Neural crest cell (in vitro differentiated cells): ENCODE measurements at regions not wholly inside any gene's neighbourhood (a gene's known extent, or its start where the extent isn't known, plus 50 kb on each side); places are given as distances from the start of the nearest gene placed in this dataset.
A peak's percentile ranks its signal among the peaks of the same experiment; 100 is the strongest.
"Not testable (repeated sequence)": the region's sequence is repeated elsewhere in the genome, so short reads cannot be mapped to it uniquely, and the experiment has no call there.

Experiments
- DNase-seq: peaks from one replicate; pipeline ENCODE4 v3.0.0; 2021; ENCODE audit warnings: low read depth, mixed read lengths, low spot score
- H3K27ac Mint-ChIP-seq: one replicate; pipeline ENCODE4 v1.8.0; 2021; ENCODE audit warnings: mild to moderate bottlenecking, mixed read lengths; ENCODE audit not compliant: unreplicated experiment
- H3K27me3 Mint-ChIP-seq: 2 replicates; pipeline ENCODE4 v1.8.0; 2021; ENCODE audit warnings: low read depth, mild to moderate bottlenecking, mixed read lengths
- H3K36me3 Mint-ChIP-seq: 2 replicates; pipeline ENCODE4 v1.8.0; 2021; ENCODE audit warnings: low read depth, mild to moderate bottlenecking, mixed read lengths
- H3K4me1 Mint-ChIP-seq: 2 replicates; pipeline ENCODE4 v1.8.0; 2021; ENCODE audit warnings: mixed read lengths
- H3K4me3 Mint-ChIP-seq: one replicate; pipeline ENCODE4 v1.8.0; 2021; ENCODE audit warnings: mild to moderate bottlenecking, mixed read lengths
- H3K9me3 Mint-ChIP-seq: 2 replicates; pipeline ENCODE4 v1.8.0; 2021; ENCODE audit warnings: mixed read lengths
- CTCF ChIP-seq: fragments of 200-600 bp; sonication (generic); conservative IDR thresholded peaks from 2 replicates; pipeline ENCODE4 v1.5.0; 2021; ENCODE audit warnings: antibody characterized with exemption, mild to moderate bottlenecking

- Mint-ChIP-seq H3K4me1 (peaks cover 4% of the 10 kb centered on the region), H3K4me3 (no peak overlapping the region), H3K27ac (no peak overlapping the region), H3K9me3 (no peaks in the 10 kb centered on the region), H3K36me3 (no peaks in the 10 kb centered on the region), H3K27me3 (peaks cover 35% of the 10 kb centered on the region)
- no peak for DNase-seq
- TF ChIP-seq CTCF: no peak
Measured at GRCh38 chr9:71441266-71441665, 319.8 kb upstream of the TRPM3 start.

GRCh38 chr9:71431931-71432330 lies 310.5 kb upstream of the TRPM3 start:
- H3K4me1 Mint-ChIP-seq: no peaks in the 10 kb centered on the region
- H3K9me3 Mint-ChIP-seq: peaks cover 10% of the 10 kb centered on the region
- no peak overlapping the region for H3K4me3 Mint-ChIP-seq
- no peaks in the 10 kb centered on the region for H3K36me3 Mint-ChIP-seq
- no peak overlapping the region for H3K27ac Mint-ChIP-seq
- H3K27me3 Mint-ChIP-seq: no peaks in the 10 kb centered on the region
- TF ChIP-seq CTCF: no peak
- no peak for DNase-seq

- not testable (repeated sequence) for H3K4me3 Mint-ChIP-seq, DNase-seq, H3K27ac Mint-ChIP-seq, H3K36me3 Mint-ChIP-seq, H3K27me3 Mint-ChIP-seq, H3K4me1 Mint-ChIP-seq
- H3K9me3 Mint-ChIP-seq: peaks cover 13% of the 10 kb centered on the region
Measured at GRCh38 chr9:71407341-71407740, 285.9 kb upstream of the TRPM3 start.

- H3K36me3 Mint-ChIP-seq: peaks cover 1% of the 10 kb centered on the region
- no peaks in the 10 kb centered on the region for H3K27me3 Mint-ChIP-seq
Measured at GRCh38 chr9:71403106-71403505, 281.7 kb upstream of the TRPM3 start.

GRCh38 chr9:71393005-71393404 lies 271.6 kb upstream of the TRPM3 start:
- Mint-ChIP-seq H3K27me3 (no peaks in the 10 kb centered on the region), H3K4me1 (peaks cover 25% of the 10 kb centered on the region), H3K27ac (peak overlapping the region; percentile 43), H3K36me3 (no peaks in the 10 kb centered on the region), H3K9me3 (peaks cover 10% of the 10 kb centered on the region), H3K4me3 (peak overlapping the region; percentile 1)
- no peak for DNase-seq
- no peak for TF ChIP-seq CTCF

More at GRCh38 chr9:71403106-71403505, 281.7 kb upstream of the TRPM3 start:
- Mint-ChIP-seq H3K27ac (no peak overlapping the region), H3K9me3 (peaks cover 4% of the 10 kb centered on the region), H3K4me3 (no peak overlapping the region), H3K4me1 (no peaks in the 10 kb centered on the region)
- DNase-seq: no peak
- TF ChIP-seq CTCF: no peak

GRCh38 chr9:71384343-71384742 lies 262.9 kb upstream of the TRPM3 start:
- no peak for TF ChIP-seq CTCF
- Mint-ChIP-seq H3K4me3 (no peak overlapping the region), H3K9me3 (no peaks in the 10 kb centered on the region), H3K27ac (no peak overlapping the region), H3K4me1 (peaks cover 17% of the 10 kb centered on the region), H3K27me3 (no peaks in the 10 kb centered on the region), H3K36me3 (no peaks in the 10 kb centered on the region)
- DNase-seq: peak; percentile 20
